Retina (tissue), 1 donor: ENCODE measurements at regions not wholly inside any gene's neighbourhood (a gene's known extent, or its start where the extent isn't known, plus 50 kb on each side); places are given as distances from the start of the nearest gene placed in this dataset.
A peak's percentile ranks its signal among the peaks of the same experiment; 100 is the strongest.
"Not testable (repeated sequence)": the region's sequence is repeated elsewhere in the genome, so short reads cannot be mapped to it uniquely, and the experiment has no call there.

Experiments used
- DNase-seq: peaks from one replicate; pipeline ENCODE4 v3.0.0-alpha.2; 2016

DNA sequence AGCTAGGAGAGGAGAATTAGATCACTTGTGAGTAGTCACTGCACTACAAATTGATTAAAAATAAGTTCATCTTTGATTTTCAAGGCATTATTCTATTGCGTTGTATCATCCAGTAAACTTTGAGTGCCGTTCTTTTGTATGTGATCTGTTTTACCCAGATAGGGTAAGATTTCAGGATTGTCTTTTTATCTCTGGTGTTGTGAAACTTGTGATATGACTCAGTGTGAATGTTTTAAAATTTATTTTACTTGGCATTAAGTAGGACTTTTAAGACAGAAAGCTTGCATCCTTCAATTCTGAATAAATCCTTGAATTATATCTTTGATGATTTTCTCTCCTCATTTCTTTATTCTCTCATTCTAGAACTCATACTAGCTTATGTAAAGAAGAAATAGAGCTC lies 93.3 kb upstream of the ADAMTS5 start:
- DNase-seq: no peak

- no peak for DNase-seq
Observed at GRCh38 chr21:27058673-27059605, 92.1 kb upstream of the ADAMTS5 start.

GRCh38 chr21:27057997-27058396 lies 91.1 kb upstream of the ADAMTS5 start:
- no peak for DNase-seq

DNA sequence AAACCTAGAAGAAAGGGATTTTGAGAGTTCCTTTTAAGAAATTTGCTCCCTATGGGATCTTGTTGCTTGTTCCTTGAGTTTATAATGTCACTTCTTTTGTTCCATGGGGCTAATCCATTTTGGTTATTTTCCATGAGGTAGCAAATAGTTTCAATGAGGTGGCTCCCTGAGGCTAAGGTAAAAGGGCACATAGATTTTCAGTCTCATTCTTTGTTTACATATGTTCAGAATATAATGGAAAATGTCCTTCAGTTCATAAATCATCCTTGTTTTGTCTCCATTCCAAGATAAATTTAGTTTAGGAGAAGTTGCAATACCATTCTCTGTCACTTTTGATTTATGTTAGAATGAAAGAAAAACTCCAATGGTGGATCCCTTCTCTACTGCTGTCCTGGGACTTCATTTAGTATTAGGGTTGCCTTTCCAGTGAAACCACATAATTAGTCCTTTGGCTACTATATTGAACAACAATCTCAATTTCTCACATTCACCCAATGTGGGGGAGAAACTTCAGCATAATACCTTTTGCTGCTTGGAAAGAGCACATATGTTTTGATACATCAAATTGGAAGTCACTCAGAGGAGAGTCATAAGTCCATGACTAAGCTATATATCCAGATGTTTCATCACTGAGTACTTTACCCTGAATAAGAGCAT lies 80.9 kb upstream of the ADAMTS5 start:
- DNase-seq: no peak

DNA sequence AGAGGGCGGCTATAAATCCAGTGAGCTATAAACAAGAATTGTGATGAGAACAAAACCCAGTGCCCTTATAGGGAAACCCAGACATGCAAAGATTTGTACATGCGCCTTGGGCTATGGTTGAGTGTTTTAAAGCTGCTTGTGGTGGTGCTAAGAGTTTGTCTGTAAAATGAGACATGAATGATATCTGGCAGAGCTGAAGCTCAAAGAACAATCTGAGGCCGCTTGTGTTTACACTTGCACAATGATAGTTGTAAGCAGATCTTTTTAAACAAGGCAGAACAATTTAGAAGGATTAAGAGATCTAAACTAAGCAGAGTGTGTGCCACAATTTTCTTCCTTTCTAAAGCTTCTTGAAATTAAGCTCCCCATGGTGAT lies 80.4 kb upstream of the ADAMTS5 start:
- DNase-seq: no peak

GRCh38 chr21:27045281-27045985 lies 78.5 kb upstream of the ADAMTS5 start:
- DNase-seq: no peak

- DNase-seq: no peak
Observed at GRCh38 chr21:27043377-27043776, 76.5 kb upstream of the ADAMTS5 start.

DNA sequence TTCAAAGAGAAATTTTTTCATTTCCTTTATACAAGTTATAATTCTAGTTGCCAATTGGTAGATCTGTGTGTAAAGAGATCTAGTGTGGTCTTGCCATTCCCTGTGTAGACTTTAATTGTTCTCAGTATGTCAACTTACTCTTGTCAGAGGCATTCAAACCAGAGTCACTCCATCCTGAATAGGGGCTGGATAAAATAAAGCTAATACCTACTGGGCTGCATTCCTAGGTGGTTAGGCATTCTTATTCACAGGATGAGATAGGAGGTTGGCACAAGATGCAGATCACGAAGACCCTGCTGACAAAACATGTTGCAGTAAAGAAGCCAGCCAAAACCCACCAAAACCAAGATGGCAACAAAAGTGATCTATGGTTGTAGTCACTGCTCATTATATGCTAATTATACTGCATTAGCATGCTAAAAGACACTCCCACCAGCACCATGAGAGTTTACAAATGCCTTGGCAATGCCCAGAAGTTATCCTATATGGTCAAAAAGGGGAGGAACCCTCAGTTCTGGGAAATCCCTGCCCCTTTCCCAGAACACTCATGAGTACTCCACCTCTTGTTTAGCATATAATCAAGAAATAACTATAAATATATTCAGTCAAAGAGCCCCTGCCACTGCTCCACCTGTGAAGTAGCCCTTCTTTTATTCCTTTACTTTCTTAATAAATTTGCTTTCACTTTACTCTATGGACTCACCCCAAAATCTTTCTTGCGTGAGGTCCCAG lies 74.0 kb upstream of the ADAMTS5 start:
- DNase-seq: no peak

DNA sequence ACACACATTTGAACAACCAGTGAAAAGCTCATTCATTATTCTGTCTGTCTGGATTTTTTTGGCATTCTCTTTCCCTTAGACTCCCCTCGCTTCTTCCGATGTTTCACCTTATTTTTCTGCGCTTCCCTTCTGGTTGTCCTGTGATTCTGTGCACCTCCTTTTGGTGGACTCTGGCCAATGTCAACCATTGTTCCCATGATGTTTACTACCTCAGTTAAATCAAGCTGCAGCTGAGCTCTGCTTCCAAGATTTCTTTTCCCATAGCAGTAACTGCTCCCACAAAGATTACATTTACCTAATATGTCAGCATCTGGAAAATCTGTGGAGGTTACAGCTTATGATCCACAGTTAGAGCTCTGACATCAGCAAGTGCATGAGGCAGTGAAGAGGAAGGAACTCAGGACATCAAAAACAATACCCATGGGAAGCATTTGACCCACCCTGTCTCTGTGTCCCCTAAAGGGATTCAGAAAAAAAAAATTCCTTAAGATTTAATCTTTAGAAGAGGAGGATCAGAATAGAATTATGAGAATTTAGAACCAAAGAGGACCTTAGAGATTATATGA lies 69.9 kb upstream of the ADAMTS5 start:
- DNase-seq: no peak

- peak; percentile 32 for DNase-seq
Observed at GRCh38 chr21:27035791-27036190, 68.9 kb upstream of the ADAMTS5 start.

- no peak for DNase-seq
Observed at GRCh38 chr21:27034796-27035195, 67.9 kb upstream of the ADAMTS5 start.

DNA sequence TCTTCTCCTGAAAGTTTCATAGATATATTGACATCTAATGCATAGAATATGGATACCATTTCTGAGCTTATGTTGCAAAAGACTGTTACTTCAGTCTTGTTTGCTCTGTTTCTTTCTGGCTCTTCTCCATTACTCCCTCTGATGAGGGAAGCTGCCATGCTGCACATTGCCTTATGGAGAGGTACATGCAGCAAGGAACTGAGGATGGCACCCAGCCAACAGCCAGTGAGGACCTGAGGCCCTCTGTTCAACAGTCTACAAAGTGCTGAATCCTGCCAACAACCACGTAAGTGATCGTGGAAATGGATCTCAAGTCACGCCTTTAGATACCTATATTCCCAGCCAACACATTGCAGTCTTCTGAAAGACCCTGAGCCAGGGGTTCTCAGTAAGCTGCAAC lies 66.6 kb upstream of the ADAMTS5 start:
- DNase-seq: no peak

GRCh38 chr21:27026501-27026900 lies 59.6 kb upstream of the ADAMTS5 start:
- DNase-seq: no peak

GRCh38 chr21:27025708-27026107 lies 58.8 kb upstream of the ADAMTS5 start:
- not testable (repeated sequence) for DNase-seq

- no peak for DNase-seq
Observed at GRCh38 chr21:27024971-27025370, 58.1 kb upstream of the ADAMTS5 start.

DNA sequence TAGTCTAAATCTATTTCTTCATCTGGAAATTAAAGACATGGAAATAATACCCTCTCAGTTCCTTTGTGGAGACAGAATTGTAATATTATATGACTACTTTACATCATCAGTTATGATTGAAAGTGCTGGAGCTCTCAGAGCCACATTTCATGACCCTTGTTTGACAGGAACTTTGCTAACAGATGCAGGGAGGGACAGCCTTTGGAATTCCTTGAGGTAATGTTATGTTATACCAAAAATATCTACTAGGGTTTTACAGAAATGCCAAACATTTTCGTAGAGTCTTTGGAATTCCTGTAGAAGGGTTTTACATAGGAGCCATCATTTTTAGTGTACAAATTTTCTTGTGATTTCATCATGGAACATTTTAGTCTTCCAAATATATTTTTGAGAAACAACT lies 57.4 kb upstream of the ADAMTS5 start:
- DNase-seq: no peak

GRCh38 chr21:27023186-27023585 lies 56.3 kb upstream of the ADAMTS5 start:
- DNase-seq: no peak

DNA sequence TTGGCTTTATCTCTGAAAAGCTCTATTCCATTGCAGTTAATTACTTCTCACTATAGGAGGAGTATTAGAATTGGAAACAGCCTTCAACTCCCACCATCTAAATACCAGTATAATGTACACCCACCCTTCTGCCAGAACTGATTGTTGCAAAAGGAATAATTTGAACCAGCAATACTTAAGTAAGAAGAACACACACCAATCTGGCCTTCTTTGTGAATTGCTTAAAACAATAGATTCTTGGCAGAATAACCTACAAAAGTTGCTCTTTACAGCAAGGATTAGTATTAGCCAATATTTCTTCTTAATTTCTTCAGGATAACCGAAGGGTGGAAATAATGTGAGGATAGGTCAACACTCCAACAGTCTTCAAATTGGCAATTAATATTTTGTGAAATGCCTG lies 54.9 kb upstream of the ADAMTS5 start:
- DNase-seq: no peak

- DNase-seq: no peak
Observed at GRCh38 chr21:27021046-27021445, 54.2 kb upstream of the ADAMTS5 start.

- no peak for DNase-seq
Observed at GRCh38 chr21:27017246-27017645, 50.4 kb upstream of the ADAMTS5 start.
